Spinal cord (tissue), 9 donors: ENCODE measurements at regions not wholly inside any gene's neighbourhood (a gene's known extent, or its start where the extent isn't known, plus 50 kb on each side); places are given as distances from the start of the nearest gene placed in this dataset.
"Not testable (repeated sequence)": the region's sequence is repeated elsewhere in the genome, so short reads cannot be mapped to it uniquely, and the experiment has no call there.

Source experiments
- DNase-seq, 6 donors: peaks; one replicate each; pipeline versions ENCODE4 v3.0.0 to v3.0.0-alpha.2; 2013 to 2015; ENCODE audit warnings: low spot score in 6 of 6, low read depth in 4 of 6
- H3K27ac ChIP-seq: one replicate; pipeline ENCODE4 v1.5.1; 2013; ENCODE audit warnings: low read depth, low read length, control low read depth
- H3K27me3 ChIP-seq: one replicate; pipeline ENCODE4 v1.6.1; 2013; ENCODE audit warnings: low read length; ENCODE audit not compliant: control insufficient read depth, insufficient read depth
- H3K36me3 ChIP-seq: one replicate; pipeline ENCODE4 v1.6.1; 2013; ENCODE audit warnings: low read length; ENCODE audit not compliant: control insufficient read depth, insufficient read depth
- H3K4me1 ChIP-seq: one replicate; pipeline ENCODE4 v1.6.1; 2013; ENCODE audit warnings: low read length; ENCODE audit not compliant: control insufficient read depth, insufficient read depth
- H3K4me3 ChIP-seq: one replicate; pipeline ENCODE4 v1.5.1; 2013; ENCODE audit warnings: low read depth, low read length, control low read depth
- H3K9me3 ChIP-seq: one replicate; pipeline ENCODE4 v1.6.1; 2013; ENCODE audit warnings: low read length; ENCODE audit not compliant: control insufficient read depth, insufficient read depth
- WGBS: methylation state at CpG from one replicate; pipeline ENCODE4 v1.1.5; 2013; ENCODE audit warnings: missing lambda C conversion rate; ENCODE audit not compliant: insufficient coverage; 5-methylcytosine and 5-hydroxymethylcytosine counted together
- donor health status: healthy.

DNA sequence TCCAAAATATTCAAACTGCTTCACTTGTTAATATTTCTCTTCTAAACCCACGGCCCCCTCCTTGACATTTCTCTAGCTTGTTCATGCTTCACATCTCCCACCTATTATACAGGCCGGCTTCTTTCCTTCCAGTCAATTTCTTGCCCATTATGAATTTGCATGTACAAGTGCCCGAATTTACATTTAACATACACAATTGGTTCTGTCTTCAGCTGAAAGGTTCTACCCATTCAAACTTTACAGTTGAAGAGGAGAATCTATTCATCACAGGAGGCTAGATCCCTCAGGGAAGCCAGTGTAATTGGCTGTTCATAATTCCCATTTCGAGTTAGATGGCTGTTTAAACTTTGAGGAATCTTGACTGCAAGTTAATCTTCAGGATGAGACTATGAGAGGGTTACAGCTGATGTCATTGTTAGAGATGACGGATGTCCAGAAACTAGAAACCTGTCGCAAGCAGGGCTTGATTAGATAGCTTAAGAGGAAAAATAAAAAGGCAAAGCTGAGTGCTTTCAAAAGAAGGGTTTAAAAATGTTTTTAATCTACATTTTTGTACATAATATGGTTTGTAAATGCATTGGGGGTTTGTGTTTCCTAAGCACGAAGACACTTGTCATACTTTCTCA lies 157.0 kb downstream of the ADSS2 start:
- Histone ChIP-seq H3K9me3 (no peaks in the 10 kb centered on the region), H3K27ac (no peak overlapping the region), H3K36me3 (no peaks in the 10 kb centered on the region), H3K4me3 (no peak overlapping the region), H3K27me3 (no peaks in the 10 kb centered on the region), H3K4me1 (peaks cover 4% of the 10 kb centered on the region)
- 51% methylated on average over 5 of the region's 7 CpGs for WGBS
- peak in 1 of 6 donors; percentile 55 for DNase-seq

DNA sequence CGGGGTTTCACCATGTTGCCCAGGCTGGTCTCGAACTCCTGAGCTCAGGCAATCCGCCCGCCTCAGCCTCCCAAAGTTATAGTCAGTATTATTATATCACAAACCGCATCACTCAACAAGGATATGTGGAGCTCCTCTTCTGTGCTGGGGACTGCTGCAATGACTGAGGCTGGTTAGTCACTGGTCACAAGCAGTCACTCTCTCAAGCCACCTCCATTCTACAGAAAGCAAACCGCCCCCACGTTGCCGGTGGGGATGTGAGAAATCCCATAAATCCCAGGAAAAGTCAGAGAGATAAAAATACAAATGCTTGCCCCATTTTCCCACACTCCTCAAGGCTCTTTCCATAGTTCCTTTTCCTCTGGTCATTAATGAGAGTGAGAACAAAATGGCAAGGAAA lies 155.7 kb downstream of the ADSS2 start:
- H3K4me3 ChIP-seq: no peak overlapping the region
- H3K36me3 ChIP-seq: no peaks in the 10 kb centered on the region
- no peaks in the 10 kb centered on the region for H3K27me3 ChIP-seq
- WGBS: 100% methylated on average over 1 of the region's 8 CpGs
- H3K9me3 ChIP-seq: no peaks in the 10 kb centered on the region
- DNase-seq: no peak
- H3K27ac ChIP-seq: no peak overlapping the region
- H3K4me1 ChIP-seq: peaks cover 4% of the 10 kb centered on the region

DNA sequence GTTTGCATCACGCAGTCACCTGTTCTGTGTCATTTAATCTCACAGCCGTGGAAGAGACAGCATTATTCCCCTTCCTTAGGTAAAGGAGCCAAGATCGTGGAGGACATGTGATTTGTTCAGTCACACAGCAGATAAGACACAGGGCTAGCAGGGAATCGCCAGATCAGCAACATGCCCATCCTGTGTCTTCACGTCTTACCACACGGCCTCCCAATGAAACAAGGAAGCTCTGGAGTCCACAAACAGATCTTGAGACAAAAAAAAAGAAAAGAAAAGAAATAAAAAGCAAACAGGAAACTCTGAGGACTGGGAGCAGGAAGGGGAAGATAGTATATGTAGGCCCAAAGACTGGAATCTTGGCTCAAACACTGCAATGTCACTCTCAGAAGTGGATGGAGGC lies 155.3 kb downstream of the ADSS2 start:
- WGBS: 47% methylated on average over 2 of the region's 6 CpGs
- no peak for DNase-seq

DNA sequence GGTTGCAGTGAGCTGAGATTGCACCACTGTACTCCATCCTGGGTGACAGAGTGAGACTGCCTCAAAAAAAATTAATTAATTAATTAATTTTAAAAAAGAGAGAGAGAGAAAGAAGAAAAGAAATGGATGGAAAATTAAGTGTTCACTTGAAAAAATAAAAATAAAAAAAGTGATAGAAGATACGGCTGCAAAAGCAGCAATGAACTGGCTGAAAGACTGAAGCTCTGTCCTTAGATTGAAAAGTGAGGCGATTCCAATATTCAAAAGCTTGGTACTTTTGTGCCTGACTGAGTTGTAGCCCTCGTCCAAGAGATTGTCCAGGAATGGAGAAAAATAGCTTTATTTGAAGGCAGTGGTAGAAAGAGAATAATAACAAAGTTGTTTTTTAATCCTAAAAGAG lies 154.6 kb downstream of the ADSS2 start:
- Histone ChIP-seq H3K27ac (no peak overlapping the region), H3K9me3 (no peaks in the 10 kb centered on the region), H3K4me3 (no peak overlapping the region), H3K27me3 (no peaks in the 10 kb centered on the region), H3K36me3 (no peaks in the 10 kb centered on the region), H3K4me1 (peaks cover 4% of the 10 kb centered on the region)
- no peak for DNase-seq
- WGBS: 67% methylated on average over 2 of the region's 3 CpGs

More for the DNA sequence above, 155.3 kb downstream of the ADSS2 start:
- H3K4me1 ChIP-seq: peaks cover 4% of the 10 kb centered on the region
- H3K27ac ChIP-seq: no peak overlapping the region
- no peak overlapping the region for H3K4me3 ChIP-seq
- H3K9me3 ChIP-seq: no peaks in the 10 kb centered on the region
- no peaks in the 10 kb centered on the region for H3K36me3 ChIP-seq
- no peaks in the 10 kb centered on the region for H3K27me3 ChIP-seq

DNA sequence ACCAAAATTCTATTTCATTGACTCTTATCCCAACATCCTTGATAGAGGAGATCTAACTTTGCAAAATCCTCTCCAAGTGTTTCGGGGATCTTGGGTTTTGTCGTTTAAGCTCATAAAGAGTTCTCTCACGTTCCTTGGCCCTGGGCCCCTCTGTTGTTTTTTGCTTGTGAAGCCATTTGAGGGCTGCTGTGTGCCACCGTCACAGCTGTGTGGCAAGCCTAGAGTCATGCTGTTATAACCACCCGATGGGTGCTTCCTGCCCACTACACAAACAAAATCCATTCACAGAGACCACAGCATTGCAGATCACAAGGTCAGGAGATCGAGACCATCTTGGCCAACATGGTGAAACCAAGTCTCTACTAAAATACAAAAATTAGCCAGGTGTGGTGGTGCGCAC lies 154.1 kb downstream of the ADSS2 start:
- Histone ChIP-seq H3K27me3 (no peaks in the 10 kb centered on the region), H3K4me1 (peaks cover 4% of the 10 kb centered on the region), H3K36me3 (no peaks in the 10 kb centered on the region), H3K4me3 (no peak overlapping the region), H3K27ac (no peak overlapping the region), H3K9me3 (no peaks in the 10 kb centered on the region)
- DNase-seq: no peak
- 77% methylated on average over 5 of the region's 7 CpGs for WGBS

DNA sequence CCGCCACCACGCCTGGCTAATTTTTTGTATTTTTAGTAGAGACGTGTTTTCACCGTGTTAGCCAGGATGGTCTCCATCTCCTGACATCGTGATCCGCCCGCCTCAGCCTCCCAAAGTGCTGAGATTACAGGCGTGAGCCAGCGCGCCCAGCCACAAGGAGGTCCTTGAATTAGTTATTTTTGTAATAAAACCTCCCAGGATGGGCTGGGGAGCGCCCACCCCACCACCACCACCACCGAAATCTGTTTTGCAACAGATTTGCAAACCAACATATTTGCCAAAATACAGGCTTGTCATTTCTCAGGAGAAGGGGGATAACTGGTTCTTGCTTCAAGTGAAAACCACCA lies 151.7 kb downstream of the ADSS2 start:
- H3K36me3 ChIP-seq, H3K4me3 ChIP-seq, DNase-seq, H3K9me3 ChIP-seq, H3K4me1 ChIP-seq, H3K27ac ChIP-seq, H3K27me3 ChIP-seq: not testable (repeated sequence)
- 93% methylated on average over 3 of the region's 12 CpGs for WGBS

DNA sequence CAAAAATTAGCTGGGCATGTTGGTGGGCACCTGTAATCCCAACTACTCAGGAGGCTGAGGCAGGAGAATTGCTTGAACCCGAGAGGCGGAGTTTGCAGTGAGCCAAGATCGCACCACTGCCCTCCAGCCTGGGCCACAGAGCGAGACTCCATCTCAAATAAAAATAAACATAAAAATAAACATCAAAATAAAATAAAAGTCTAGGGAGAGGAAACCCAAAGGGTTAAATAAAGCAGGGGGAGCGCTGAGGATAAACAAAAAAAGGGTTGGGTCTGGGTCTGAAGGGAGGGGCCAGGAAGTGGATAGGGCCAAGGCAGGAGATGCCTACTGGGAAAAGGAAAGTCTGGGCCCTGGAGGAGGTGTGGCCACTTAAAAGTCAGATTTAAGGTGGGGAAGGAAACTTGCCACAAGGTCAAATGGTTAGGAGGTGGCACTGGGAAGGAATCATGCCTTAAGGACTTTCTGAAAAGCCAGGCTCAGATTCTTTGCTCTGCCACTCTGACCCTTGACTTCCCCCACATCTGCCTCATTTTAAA lies 150.0 kb downstream of the ADSS2 start:
- H3K36me3 ChIP-seq: no peaks in the 10 kb centered on the region
- H3K4me3 ChIP-seq: no peak overlapping the region
- no peaks in the 10 kb centered on the region for H3K27me3 ChIP-seq
- no peaks in the 10 kb centered on the region for H3K9me3 ChIP-seq
- H3K4me1 ChIP-seq: peaks cover 7% of the 10 kb centered on the region
- H3K27ac ChIP-seq: no peak overlapping the region
- WGBS: 50% methylated on average over 1 of the region's 5 CpGs
- no peak for DNase-seq

DNA sequence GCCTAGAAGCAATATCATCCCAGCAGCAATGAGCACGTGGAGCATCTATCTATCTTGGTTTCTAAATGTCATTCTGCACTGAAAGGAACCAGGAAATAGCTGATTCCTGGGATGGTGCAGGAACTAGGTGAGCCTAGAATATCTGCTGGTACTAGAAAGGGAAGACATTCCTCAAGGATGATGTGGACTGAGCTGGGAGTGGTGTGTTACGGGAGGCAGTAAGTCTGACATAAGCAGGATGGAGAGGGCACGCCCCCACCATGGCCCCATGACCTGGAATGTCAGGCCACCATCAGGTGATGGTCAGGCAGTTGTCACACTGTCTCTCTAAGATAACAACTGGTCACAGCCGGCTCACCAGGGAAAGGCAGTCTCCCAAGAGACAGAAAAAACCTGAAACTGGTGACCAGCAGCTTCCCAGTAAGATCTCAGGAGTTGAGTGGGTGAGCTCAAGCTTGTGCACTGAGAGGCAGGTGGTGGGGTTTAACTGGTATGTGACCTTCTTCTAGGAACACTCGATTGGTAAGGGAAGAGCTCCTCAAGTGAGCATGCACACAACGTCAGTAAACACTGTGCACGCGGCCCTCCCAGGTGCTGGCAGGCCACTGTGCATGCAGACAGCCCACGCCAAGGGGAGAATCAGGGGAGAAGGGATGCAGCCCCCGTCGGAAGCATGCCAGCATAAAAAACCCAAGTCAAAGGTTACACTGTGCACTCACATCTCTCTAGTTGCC lies 148.7 kb downstream of the ADSS2 start:
- Histone ChIP-seq H3K9me3 (peaks cover 4% of the 10 kb centered on the region), H3K36me3 (no peaks in the 10 kb centered on the region)

DNA sequence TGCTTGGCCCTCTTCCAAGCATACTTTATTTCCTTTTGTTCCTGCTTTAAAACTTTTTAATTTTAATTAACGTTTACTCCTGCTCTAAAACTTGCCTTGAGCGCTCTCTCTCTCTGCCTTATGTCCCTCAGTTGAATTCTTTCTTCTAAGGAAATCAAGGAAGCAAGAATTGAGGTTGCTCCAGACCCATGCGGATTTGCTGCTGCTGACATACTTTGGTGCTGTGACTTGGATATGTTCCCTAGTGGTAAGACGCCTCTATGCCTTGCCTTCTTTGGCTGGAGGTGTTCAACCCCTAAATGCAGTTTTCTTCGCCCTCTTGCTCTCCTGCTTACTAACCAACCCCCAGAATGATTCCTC lies 148.1 kb downstream of the ADSS2 start:
- no peaks in the 10 kb centered on the region for H3K36me3 ChIP-seq
- peaks cover 7% of the 10 kb centered on the region for H3K9me3 ChIP-seq
- no peak overlapping the region for H3K27ac ChIP-seq
- no peaks in the 10 kb centered on the region for H3K27me3 ChIP-seq
- H3K4me3 ChIP-seq: no peak overlapping the region
- 66% methylated on average over 2 of the region's 5 CpGs for WGBS
- peaks cover 7% of the 10 kb centered on the region for H3K4me1 ChIP-seq
- DNase-seq: no peak

More for the DNA sequence above, 148.7 kb downstream of the ADSS2 start:
- no peak overlapping the region for H3K4me3 ChIP-seq
- H3K4me1 ChIP-seq: peaks cover 7% of the 10 kb centered on the region
- no peak for DNase-seq
- 77% methylated on average over 7 of the region's 11 CpGs for WGBS
- no peak overlapping the region for H3K27ac ChIP-seq
- no peaks in the 10 kb centered on the region for H3K27me3 ChIP-seq

DNA sequence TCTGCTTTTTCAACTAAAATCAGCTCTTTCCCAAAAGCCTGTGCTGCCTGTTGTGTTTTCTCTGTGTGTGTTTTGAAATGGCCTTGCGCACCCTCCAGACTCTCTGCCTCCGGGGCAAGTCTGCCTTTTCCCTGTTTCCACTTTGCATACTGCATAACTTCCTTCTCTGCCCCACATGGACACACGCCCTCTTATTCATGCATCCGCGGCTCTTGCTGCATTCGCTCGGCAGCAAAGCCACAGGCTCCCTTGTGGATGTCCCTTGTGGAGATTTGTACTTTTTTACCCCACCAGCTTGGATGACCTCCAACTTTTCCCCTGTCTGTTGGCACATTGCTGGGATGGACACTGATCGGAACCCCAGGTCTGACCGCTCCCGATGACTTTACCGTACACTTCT lies 147.6 kb downstream of the ADSS2 start:
- Histone ChIP-seq H3K36me3 (no peaks in the 10 kb centered on the region), H3K27me3 (no peaks in the 10 kb centered on the region), H3K9me3 (peaks cover 7% of the 10 kb centered on the region), H3K4me1 (peaks cover 5% of the 10 kb centered on the region), H3K27ac (no peak overlapping the region), H3K4me3 (no peak overlapping the region)
- no peak for DNase-seq
- WGBS: 78% methylated on average over 8 of the region's 11 CpGs
